ENCODE measurements at regions not wholly inside any gene's neighbourhood (a gene's known extent, or its start where the extent isn't known, plus 50 kb on each side); places are given as distances from the start of the nearest gene placed in this dataset.
A peak's percentile ranks its signal among the peaks of the same experiment; 100 is the strongest.

GRCh38 chr2:67858886-67859285 is 203.9 kb downstream of the C1D start:
- Histone ChIP-seq H2AFZ (ENCODE audit: low read depth, low read length) (no peak overlapping the region), H3K9ac (replicated peaks; ENCODE audit: extremely low read depth, insufficient read depth, low read length) (no peak overlapping the region), H3K27me3 (ENCODE audit: control insufficient read depth in 2 of 2, insufficient read depth in 2 of 2, low read length in 2 of 2) (no peaks in the 10 kb centered on the region), H4K20me1 (replicated peaks; ENCODE audit: control insufficient read depth, extremely low read depth, insufficient read depth, low read length) (no peaks in the 10 kb centered on the region), H3K79me2 (ENCODE audit: control insufficient read depth, insufficient read depth, low read length) (no peaks in the 10 kb centered on the region), H3K9me1 (replicated peaks; ENCODE audit: control insufficient read depth, extremely low read depth, insufficient read depth, low read length) (no peaks in the 10 kb centered on the region), H3K36me3 (ENCODE audit: control insufficient read depth in 2 of 2, extremely low read depth in 1 of 2, insufficient read depth in 2 of 2, low read length in 2 of 2) (no peaks in the 10 kb centered on the region), H3K4me2 (ENCODE audit: insufficient read depth, low read length) (no peak overlapping the region), H3K4me3 (replicated peaks in 1 of 3; ENCODE audit: insufficient read depth in 1 of 3, low read depth in 1 of 3, low read length in 3 of 3) (no peak overlapping the region), H3K4me1 (ENCODE audit: control insufficient read depth, extremely low read depth, insufficient read depth, low read length) (no peaks in the 10 kb centered on the region), H3K9me3 (replicated peaks; ENCODE audit: control insufficient read depth, insufficient read depth, low read length) (no peaks in the 10 kb centered on the region), H3K27ac (ENCODE audit: insufficient read depth, low read depth, low read length) (no peak overlapping the region)
- dilution Hi-C loops (cut with MboI; ENCODE audit: extremely low pct_ligation_motif_present, low sequenced_read_pairs) (no loop called here), intact Hi-C loops (cut with micrococcal nuclease) (no loop called here)
- no peak for TF ChIP-seq CTCF (IDR thresholded peaks at IDR 0.05; ENCODE audit: extremely low read depth in 1 of 2, insufficient read depth in 1 of 2, low read depth in 1 of 2, low read length in 2 of 2)
- TF ChIP-seq JUN (IDR thresholded peaks at IDR 0.05; ENCODE audit: borderline replicate concordance, insufficient read depth, insufficient read length, low read depth) = no peak
- TF ChIP-seq FOS (IDR thresholded peaks at IDR 0.05; ENCODE audit: borderline replicate concordance, insufficient read depth, low read length) = no peak
- no peak for TF ChIP-seq POLR2A (IDR thresholded peaks at IDR 0.05; ENCODE audit: low read depth, low read length)
- TF ChIP-seq EZH2 (IDR thresholded peaks at IDR 0.05; ENCODE audit: borderline replicate concordance, low read depth, low read length, severe bottlenecking) = no peak
- no peak for TF ChIP-seq MYC (IDR thresholded peaks at IDR 0.05; ENCODE audit: low read depth, low read length)
- no peak for TF ChIP-seq POLR2AphosphoS5 (IDR thresholded peaks at IDR 0.05; ENCODE audit: insufficient read depth, low read depth, low read length)
- TF ChIP-seq GATA2 (IDR thresholded peaks at IDR 0.05; ENCODE audit: insufficient read depth, insufficient read length, low read depth, low read length) = no peak
- TF ChIP-seq, protein P1, sequence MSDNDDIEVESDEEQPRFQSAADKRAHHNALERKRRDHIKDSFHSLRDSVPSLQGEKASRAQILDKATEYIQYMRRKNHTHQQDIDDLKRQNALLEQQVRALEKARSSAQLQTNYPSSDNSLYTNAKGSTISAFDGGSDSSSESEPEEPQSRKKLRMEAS (IDR thresholded peaks at IDR 0.05; ENCODE audit: insufficient read depth, insufficient read length) = no peak
- POLR2A ChIA-PET = no interaction called here
- BruUV-seq (replicated peaks) = no TSS peak
- DNase-seq (ENCODE audit: low read depth, low spot score) (peak; percentile 21), FAIRE-seq (no peak)
- CTCF ChIA-PET = interaction anchor here (1.2 to 1.9 kb wide), 3 partner anchors 9 to 21 kb away, joined by 3 to 6 read pairs (median 4); no protein-coding TSS in a partner anchor
